Stimulated activated CD8-positive, alpha-beta memory T cell treated with anti-CD3 and anti-CD28 coated beads, Interleukin-4, amount 100 ng/mL, for 4 hours (primary cell): ENCODE measurements at regions not wholly inside any gene's neighbourhood (a gene's known extent, or its start where the extent isn't known, plus 50 kb on each side); places are given as distances from the start of the nearest gene placed in this dataset.

Experiments used
- DNase-seq, 2 donors: peaks; one replicate each; pipeline ENCODE4 v3.0.0-alpha.2; 2020; ENCODE audit warnings: low read depth in 2 of 2, low spot score in 1 of 2

- no peak for DNase-seq
These were observed 591.6 kb upstream of the PFKP start for GRCh38 chr10:2475711-2476217.

DNA sequence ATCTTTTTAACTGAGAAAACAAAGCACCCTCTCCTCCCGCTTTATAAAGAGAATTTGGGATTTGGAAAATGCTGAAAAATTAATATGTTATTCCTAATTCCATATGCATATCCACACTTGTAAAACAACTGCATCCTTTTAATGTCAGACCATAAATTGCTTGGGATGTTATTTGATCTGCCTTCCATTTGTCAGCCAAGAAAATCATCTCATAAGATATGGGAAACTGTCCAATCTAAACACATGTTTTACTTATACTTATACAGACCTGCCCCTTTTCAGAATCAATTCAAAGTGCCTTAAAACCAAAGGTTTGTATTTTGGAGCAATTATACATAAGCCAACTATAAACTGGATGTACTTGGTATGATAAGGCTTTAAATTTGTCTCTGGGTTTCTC, 595.5 kb upstream of the PFKP start:
- DNase-seq, result no peak

DNA sequence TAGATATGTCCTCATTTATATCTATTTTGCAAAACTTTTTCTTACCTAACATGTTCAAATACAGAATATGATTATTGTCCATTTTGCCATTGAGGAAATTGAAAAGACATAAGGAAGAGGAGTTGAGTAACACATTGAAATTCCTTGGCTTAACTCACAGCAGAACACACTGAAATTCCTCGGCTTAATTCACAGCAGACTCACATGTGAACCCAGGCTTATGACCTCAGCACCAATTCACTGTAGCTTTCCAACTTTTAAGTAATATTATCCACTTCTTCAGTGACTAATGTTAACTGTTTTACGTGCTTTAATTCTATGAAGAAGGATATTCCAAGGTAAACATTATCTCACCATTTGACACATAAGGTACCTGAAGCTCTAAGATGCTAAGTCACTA, 597.5 kb upstream of the PFKP start:
- DNase-seq, result no peak

DNA sequence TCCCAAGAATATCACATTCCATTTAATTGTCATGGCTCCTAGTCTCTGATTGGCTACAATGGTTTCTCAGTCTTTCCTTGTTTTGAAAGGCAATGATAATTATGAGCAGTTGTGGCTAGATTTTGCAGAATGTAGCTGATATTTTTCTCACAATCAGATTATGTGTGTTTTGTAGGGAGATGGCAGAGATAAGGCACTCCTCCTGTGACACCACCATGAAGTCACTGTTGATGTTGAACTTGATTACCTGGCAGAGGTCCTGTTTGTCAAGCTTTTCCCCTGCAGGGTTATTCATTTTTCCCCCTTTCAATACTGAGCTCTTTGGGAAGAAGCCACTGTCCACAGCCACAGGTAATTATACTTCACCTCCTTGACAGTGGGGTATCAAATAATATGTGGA, 602.9 kb upstream of the PFKP start:
- no peak for DNase-seq

DNA sequence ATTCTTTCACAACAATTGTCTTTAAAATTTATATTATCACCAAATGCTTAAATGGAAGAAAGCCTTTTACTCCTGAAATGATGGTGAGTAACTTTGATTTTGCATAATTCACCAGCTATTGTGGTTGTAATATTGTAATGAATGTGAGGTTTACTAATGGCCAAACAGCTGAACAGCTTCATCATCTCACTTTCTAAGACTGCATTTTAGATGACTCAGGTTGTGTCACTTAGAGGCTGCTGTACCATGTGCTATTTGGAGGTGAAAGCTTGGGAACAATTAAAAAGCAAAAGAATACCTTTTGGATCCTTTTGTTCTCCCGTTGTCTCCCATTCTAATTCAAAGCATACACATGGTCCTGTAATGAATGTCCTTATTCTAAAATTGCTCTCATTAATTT, 604.0 kb upstream of the PFKP start:
- no peak for DNase-seq

DNA sequence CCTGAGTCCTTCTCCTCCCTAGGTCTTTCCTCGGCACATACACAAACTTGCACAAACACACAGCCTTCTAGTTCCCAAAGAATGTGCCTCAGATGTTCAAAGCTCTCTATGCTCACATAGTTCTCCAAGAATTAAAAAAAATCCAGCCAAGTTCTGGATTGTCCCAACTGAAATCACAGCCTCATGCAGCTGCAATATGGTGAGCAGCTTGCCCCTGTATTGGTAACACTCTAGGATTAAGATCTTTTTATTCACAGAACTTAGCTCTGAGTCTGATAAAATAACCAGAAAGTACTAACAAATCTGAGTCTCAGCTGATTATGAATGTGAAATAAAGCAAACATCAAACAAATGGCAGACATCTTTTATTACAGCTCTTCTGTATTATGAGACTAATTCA, 604.8 kb upstream of the PFKP start:
- DNase-seq, result no peak

DNA sequence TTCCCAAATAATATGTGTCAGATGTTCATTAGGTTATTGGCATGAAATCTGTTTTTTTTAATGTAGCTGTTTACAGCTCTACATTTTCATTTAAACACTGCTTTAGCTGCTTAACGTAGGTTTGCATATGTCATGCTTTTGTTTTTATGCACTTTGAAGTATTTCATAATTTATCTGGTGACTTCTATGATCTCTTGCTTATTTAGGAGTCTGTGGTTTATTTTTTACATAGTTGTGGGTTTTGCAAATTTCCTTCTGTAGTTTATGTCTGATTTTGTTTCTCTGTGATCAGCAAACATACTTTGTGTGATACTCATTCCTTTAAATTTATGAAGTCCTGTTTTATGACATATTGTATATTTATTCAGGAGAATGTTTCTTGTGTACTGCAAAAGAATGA, 606.5 kb upstream of the PFKP start:
- DNase-seq, result no peak

- no peak for DNase-seq
These were observed 607.6 kb upstream of the PFKP start for GRCh38 chr10:2459713-2460112.

- no peak for DNase-seq
These were observed 610.5 kb upstream of the PFKP start for GRCh38 chr10:2456834-2457233.

DNA sequence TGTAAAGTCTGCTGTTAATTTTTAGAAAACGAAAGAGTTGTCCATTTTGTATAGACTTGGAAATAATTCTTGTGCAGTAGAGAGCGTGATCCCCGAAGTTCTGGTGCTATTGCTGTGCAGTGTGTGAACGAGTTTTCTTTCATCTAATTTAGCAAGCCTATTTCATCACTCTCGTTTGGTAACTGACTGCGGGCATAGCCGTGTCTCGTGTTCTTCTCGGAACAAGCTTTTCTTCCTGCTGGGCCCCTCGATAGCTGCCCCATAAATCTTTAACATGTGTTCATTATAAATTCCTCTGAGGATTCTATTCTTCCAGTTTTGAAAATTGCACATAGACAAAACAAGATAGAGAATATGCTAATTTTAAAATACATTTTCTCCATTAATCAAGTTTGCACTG, 622.0 kb upstream of the PFKP start:
- no peak for DNase-seq

DNA sequence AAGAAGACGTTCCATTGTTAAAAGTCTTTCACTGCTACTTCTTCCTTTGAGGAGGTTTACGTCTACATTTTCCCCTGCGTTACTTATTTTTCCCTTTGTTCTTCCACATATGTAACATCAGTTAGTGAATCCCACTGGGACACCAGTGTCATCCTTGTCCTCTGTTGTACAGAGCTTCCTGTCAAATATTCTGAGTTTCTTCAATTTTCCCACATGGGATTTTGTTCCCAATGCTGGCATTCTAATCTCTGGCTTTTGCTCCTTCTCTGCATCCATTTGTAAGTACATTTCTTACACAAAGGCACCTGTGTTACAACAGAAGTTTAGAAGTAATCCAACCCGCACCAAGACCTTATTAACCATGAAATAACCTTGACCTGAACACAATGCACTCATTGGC, 627.4 kb upstream of the PFKP start:
- no peak for DNase-seq

DNA sequence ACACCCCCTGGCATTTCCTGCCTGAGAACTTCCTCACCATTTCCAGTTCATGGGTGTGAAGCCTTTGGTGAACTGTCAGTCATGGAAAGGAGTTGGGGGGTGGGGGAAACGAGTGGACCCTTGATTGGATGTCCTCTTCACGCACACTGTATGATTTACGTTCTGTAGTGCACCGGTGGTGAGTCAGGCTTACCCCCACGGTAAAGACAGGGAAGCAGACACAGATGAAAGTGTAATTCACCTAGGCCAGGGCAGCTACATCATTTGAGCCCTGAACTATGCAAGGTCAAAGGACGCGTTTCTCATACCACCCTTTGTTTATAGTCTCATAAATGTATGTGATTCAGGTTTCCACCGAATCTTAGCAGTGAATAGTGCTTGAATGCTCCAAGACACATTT, 628.3 kb upstream of the PFKP start:
- no peak for DNase-seq

DNA sequence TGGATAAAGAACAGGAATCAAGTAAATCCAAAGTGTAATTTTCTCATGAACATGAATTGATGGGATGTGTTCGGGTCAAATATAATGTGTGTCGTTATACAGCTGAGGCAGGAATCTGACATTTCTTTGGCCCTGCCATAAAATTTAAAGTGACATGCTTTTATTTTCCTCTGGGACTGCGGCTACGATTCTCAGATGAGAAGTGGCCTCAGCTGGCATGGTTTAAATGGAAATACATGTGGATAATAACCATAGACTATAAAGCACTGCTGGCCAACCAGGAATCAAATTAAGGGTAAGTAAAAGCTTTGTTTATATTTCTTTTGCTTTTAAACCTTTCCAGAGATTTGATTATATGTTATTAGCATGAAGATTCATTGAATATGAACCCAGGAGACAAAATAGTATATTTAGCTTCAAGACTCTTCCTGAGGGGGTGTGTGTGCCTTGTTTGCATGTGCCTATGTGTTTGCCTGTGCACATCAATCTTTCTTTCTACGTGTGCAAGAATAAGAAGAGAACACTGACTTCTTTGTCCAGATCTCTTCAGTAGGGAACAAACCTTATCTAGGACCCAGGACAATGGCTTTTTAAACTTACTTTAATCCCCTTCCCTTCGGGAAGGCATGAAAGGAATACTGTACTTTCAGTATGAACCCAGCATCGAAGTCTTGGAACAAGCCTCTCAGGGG, 629.0 kb upstream of the PFKP start:
- no peak for DNase-seq

DNA sequence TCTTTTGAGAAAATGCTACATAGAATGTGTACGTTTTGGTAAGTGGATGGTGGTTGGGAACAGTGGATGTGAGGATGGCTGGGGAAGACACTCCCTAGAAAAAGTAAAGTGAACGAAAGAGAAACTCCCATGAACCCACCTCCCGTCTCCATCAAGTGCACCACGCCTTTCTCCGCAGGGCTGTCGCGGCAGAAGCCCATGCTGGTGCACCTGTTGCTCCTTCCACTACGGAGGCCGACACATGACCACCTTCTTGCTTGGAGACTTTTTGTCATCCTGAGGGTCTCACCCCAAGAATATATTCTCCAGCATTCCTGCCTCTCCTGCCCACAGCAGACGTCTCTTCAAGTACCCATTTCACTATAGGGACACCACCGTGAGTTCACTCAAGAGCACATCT, 630.4 kb upstream of the PFKP start:
- no peak for DNase-seq

GRCh38 chr10:2431961-2432360, 635.4 kb upstream of the PFKP start:
- no peak for DNase-seq

- DNase-seq, result no peak
These were observed 639.9 kb upstream of the PFKP start for GRCh38 chr10:2427412-2427811.

DNA sequence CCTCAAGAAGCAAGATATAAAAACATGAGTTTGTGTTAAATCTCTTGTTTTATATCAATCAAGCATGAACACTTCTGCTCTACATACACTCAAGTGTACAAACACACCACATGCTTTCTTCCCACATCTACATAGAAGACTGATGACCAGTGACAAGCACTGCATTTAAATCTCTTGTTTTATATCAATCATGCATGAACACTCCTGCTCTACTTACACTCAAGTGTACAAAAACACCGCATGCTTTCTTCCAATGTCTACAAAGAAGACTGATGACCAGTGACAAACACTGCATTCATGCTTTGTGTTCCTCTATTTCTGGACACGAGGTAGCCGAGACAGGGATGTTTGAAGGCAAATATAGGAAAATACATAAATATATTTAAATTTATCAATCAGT, 642.0 kb upstream of the PFKP start:
- DNase-seq, result no peak

- DNase-seq, result no peak
These were observed 652.8 kb upstream of the PFKP start for GRCh38 chr10:2414562-2414961.

GRCh38 chr10:2414039-2414438, 653.3 kb upstream of the PFKP start:
- no peak for DNase-seq

DNA sequence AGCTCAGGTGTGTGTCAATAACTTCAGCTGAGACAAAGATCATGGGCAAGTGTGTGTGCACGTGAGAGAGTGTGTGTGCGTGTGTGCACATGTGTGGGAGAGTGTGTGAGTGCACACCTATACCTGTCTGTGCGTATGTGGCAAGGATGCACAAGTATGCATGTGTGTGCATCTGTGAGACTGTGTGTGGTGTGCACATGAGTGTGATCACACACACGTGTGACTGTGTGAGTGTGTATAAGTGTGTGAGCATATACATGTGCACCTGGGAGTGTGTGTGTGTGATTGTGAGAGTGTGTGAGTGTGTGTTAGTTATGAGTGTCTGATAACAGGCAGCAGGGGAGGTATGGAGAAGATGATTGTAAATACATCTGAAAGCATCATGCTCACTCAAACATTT, 657.3 kb upstream of the PFKP start:
- DNase-seq, result no peak

GRCh38 chr10:2401459-2401858, 664.1 kb upstream of the ADARB2 start:
- DNase-seq, result no peak

GRCh38 chr10:2399482-2399881, 662.2 kb upstream of the ADARB2 start:
- no peak for DNase-seq

DNA sequence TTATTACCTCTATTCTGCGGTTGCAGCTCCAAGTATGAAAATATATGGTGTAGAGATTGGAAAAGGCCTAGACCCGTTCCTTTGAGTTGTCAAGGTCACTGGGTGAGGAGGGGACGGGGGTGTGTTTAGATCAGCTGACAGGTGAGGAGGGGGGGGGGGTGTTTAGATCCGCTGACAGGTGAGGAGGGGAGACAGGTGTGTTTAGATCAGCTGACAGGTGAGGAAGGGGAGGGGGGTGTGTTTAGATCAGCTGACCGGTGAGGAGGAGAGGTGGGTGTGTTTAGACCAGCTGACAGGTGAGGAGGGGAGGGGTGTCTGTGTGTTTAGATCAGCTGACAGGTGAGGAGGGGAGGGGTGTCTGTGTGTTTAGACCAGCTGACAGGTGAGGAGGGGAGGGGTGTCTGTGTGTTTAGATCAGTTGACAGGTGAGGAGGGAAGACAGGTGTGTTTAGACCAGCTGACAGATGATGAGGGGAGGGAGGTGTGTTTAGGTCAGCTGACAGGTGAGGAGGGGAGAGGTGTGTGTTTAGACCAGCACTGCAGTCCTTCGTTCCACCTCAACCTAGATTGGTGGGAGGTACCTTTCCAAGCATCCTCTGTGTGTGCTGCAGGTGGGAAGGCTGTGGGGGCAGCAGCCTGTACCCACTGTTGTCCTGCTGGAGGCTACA, 655.0 kb upstream of the ADARB2 start:
- no peak for DNase-seq
